NCI-H1048 (cell line): ENCODE measurements at regions not wholly inside any gene's neighbourhood (a gene's known extent, or its start where the extent isn't known, plus 50 kb on each side); places are given as distances from the start of the nearest gene placed in this dataset.

Experiments used
- DNase-seq: peaks from one replicate; lab custom pipeline; 2025; lab: John Stamatoyannopoulos, UW

GRCh38 chr7:110142939-110143526, 947.9 kb upstream of the LRRN3 start:
- DNase-seq, result no peak

- no peak for DNase-seq
These were observed 946.3 kb upstream of the LRRN3 start for GRCh38 chr7:110144599-110144998.

GRCh38 chr7:110148054-110148453, 942.9 kb upstream of the LRRN3 start:
- no peak for DNase-seq

GRCh38 chr7:110153222-110153621, 937.7 kb upstream of the LRRN3 start:
- DNase-seq, result no peak

- no peak for DNase-seq
These were observed 934.4 kb upstream of the LRRN3 start for GRCh38 chr7:110156511-110156910.

GRCh38 chr7:110157631-110158362, 933.1 kb upstream of the LRRN3 start:
- DNase-seq, result no peak

- no peak for DNase-seq
These were observed 922.9 kb upstream of the LRRN3 start for GRCh38 chr7:110168010-110168409.

GRCh38 chr7:110170841-110171240, 920.1 kb upstream of the LRRN3 start:
- no peak for DNase-seq

- DNase-seq, result no peak
These were observed 913.5 kb upstream of the LRRN3 start for GRCh38 chr7:110177463-110177862.

GRCh38 chr7:110179037-110179436, 911.9 kb upstream of the LRRN3 start:
- DNase-seq, result no peak

GRCh38 chr7:110181768-110182167, 909.2 kb upstream of the LRRN3 start:
- no peak for DNase-seq

GRCh38 chr7:110186334-110186733, 904.6 kb upstream of the LRRN3 start:
- DNase-seq, result no peak

GRCh38 chr7:110187877-110188554, 902.9 kb upstream of the LRRN3 start:
- no peak for DNase-seq

GRCh38 chr7:110204527-110204926, 886.4 kb upstream of the LRRN3 start:
- no peak for DNase-seq

- DNase-seq, result no peak
These were observed 885.0 kb upstream of the LRRN3 start for GRCh38 chr7:110205899-110206298.

- no peak for DNase-seq
These were observed 881.0 kb upstream of the LRRN3 start for GRCh38 chr7:110209884-110210283.

- DNase-seq, result no peak
These were observed 879.9 kb upstream of the LRRN3 start for GRCh38 chr7:110210941-110211608.

- no peak for DNase-seq
These were observed 866.3 kb upstream of the LRRN3 start for GRCh38 chr7:110224643-110225042.

GRCh38 chr7:110246118-110246517, 844.8 kb upstream of the LRRN3 start:
- no peak for DNase-seq

GRCh38 chr7:110253093-110253492, 837.8 kb upstream of the LRRN3 start:
- DNase-seq, result no peak

- DNase-seq, result no peak
These were observed 833.3 kb upstream of the LRRN3 start for GRCh38 chr7:110257673-110258072.

- DNase-seq, result no peak
These were observed 828.7 kb upstream of the LRRN3 start for GRCh38 chr7:110262251-110262650.

GRCh38 chr7:110264288-110264687, 826.6 kb upstream of the LRRN3 start:
- DNase-seq, result no peak
